Neural cell (in vitro differentiated cells): ENCODE measurements at regions not wholly inside any gene's neighbourhood (a gene's known extent, or its start where the extent isn't known, plus 50 kb on each side); places are given as distances from the start of the nearest gene placed in this dataset.
"Not testable (repeated sequence)": the region's sequence is repeated elsewhere in the genome, so short reads cannot be mapped to it uniquely, and the experiment has no call there.

Source experiments
- CTCF ChIP-seq: fragments of 450-650 bp; IDR thresholded peaks from 2 replicates; pipeline ENCODE4 v1.5.1; 2014; ENCODE audit warnings: antibody characterized with exemption, mild to moderate bottlenecking, moderate library complexity; ENCODE audit not compliant: poor library complexity, severe bottlenecking
- EZH2 ChIP-seq: fragments of 200-600, 300-800 bp; shearing (Covaris generic), sonication (generic); IDR thresholded peaks from 2 replicates; pipeline ENCODE4 v1.6.1; 2014; ENCODE audit warnings: antibody characterized with exemption, low read length, borderline replicate concordance, mild to moderate bottlenecking; ENCODE audit not compliant: insufficient read depth, poor library complexity, severe bottlenecking
- POLR2AphosphoS5 ChIP-seq: IDR thresholded peaks from 2 replicates; pipeline ENCODE4 v1.6.1; 2012
- REST ChIP-seq: IDR thresholded peaks from 2 replicates; pipeline ENCODE4 v1.6.1; 2012; ENCODE audit warnings: borderline replicate concordance

GRCh38 chr10:65053831-65054351, 1532.7 kb downstream of the REEP3 start:
- not testable (repeated sequence) for TF ChIP-seq POLR2AphosphoS5, CTCF, EZH2, REST
